Adrenal gland (tissue), 9 donors: ENCODE measurements at regions not wholly inside any gene's neighbourhood (a gene's known extent, or its start where the extent isn't known, plus 50 kb on each side); places are given as distances from the start of the nearest gene placed in this dataset.
A peak's percentile ranks its signal among the peaks of the same experiment; 100 is the strongest.

Source experiments
- DNase-seq, 7 donors: peaks; one replicate each; pipeline ENCODE4 v3.0.0-alpha.2; 2019 to 2020
- H3K27ac ChIP-seq, 5 donors: fragments of 200-600 bp; sonication (generic) in 4 of 5; 1 replicate in 3 of 5; 2 replicates in 2 of 5; pipeline versions ENCODE4 v1.5.1 to v1.8.0; 2016 to 2020; ENCODE audit warnings: mild to moderate bottlenecking in 1 of 5
- H3K27me3 ChIP-seq: fragments of 200-600 bp; 2 replicates; pipeline ENCODE4 v1.8.0; 2021
- H3K36me3 ChIP-seq, 2 donors: fragments of 200-600 bp; replicated peaks in 1 of 2; 1 replicate in 1 of 2; 2 replicates in 1 of 2; pipeline versions ENCODE4 v1.5.1 to v1.8.0; 2018 to 2022
- H3K4me1 ChIP-seq, 2 donors: fragments of 200-600 bp; replicated peaks in 1 of 2; 1 replicate in 1 of 2; 2 replicates in 1 of 2; pipeline versions ENCODE4 v1.5.1 to v1.8.0; 2018 to 2021
- H3K4me3 ChIP-seq, 4 donors: fragments of 200-600 bp; sonication (generic) in 3 of 4; one replicate each; pipeline ENCODE4 v1.5.1; 2016 to 2018
- H3K9me3 ChIP-seq, 3 donors: fragments of 200-600 bp; sonication (generic) in 1 of 3; replicated peaks in 1 of 3; 1 replicate in 2 of 3; 2 replicates in 1 of 3; pipeline versions ENCODE4 v1.5.1 to v1.8.0; 2016 to 2021
- POLR2A ChIP-seq, 2 donors: fragments of 450-650 bp; IDR thresholded peaks; one replicate each; pipeline ENCODE4 v1.6.1; 2017; ENCODE audit warnings: antibody characterized with exemption in 2 of 2, mild to moderate bottlenecking in 2 of 2, moderate library complexity in 1 of 2
- WGBS, 4 donors: extraction: QIAGEN DNeasy Blood & Tissue Kit in 2 of 4; methylation state at CpG; one replicate each; pipeline versions ENCODE4 v1.1.5 to v1.1.7; 2013 to 2017; 5-methylcytosine and 5-hydroxymethylcytosine counted together
- intact Hi-C, 2 donors: fragments of 100-400 bp; cut with DNase I; formaldehyde crosslinking; loops; one replicate each; pipeline versions ENCODE4 v1.14.1 to v1.15.0; 2022 to 2023
- TF ChIP-seq, protein P1 (sequence below), 6 experiments: fragments of 450-650 bp in 4 of 6; fragments of 200-600 bp in 2 of 6; sonication (generic) in 1 of 6; IDR thresholded peaks; 1 replicate in 5 of 6; 2 replicates in 1 of 6; pipeline versions ENCODE4 v1.5.1 to v1.8.0; 2016 to 2021; ENCODE audit warnings: antibody characterized with exemption in 6 of 6, mild to moderate bottlenecking in 2 of 6, moderate library complexity in 1 of 6
- donor health status: healthy with polysubstance abuse.
- donor health status: Bipolar disorder and iron deficiency.
- donor health status: DM: yes; HTN: yes; CAD: no.
- donor health status: DM: no; HTN: no; CAD: no.
- donor health status: DM: no; HTN: no; CAD: no.

DNA sequence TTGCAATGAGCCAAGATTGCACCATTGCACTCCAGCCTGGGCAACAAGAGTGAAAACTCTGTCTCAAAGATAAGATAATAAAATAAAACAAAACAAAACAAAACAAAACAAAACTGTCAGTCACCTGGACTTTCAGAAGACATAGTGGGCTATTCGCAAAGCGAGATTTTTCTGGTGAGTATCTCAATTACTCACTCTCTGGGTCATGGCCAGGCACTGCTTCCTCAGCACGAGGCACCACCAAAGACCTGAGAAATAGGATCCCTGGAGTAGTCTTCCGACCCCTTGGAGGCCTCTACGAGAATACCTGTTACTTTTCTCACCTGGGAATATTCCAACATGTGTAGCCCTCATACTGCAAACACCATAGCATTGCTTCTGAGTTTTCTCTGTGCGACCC lies 201.7 kb upstream of the ZNF618 start:
- no peak overlapping the region for H3K4me3 ChIP-seq
- DNase-seq, result peak in 4 of 7 donors; percentile 53 to 69 (median 66)
- H3K4me1 ChIP-seq, result peaks cover 0 to 16% of the 10 kb centered on the region in 2 donors
- no peaks in the 10 kb centered on the region for H3K9me3 ChIP-seq
- intact Hi-C loops, result no loop called here
- no peaks in the 10 kb centered on the region for H3K27me3 ChIP-seq
- no peaks in the 10 kb centered on the region for H3K36me3 ChIP-seq
- WGBS, 4 donors, result 38 to 54% (median 51%) methylated on average over 6 of the region's 6 CpGs
- TF ChIP-seq, protein P1, sequence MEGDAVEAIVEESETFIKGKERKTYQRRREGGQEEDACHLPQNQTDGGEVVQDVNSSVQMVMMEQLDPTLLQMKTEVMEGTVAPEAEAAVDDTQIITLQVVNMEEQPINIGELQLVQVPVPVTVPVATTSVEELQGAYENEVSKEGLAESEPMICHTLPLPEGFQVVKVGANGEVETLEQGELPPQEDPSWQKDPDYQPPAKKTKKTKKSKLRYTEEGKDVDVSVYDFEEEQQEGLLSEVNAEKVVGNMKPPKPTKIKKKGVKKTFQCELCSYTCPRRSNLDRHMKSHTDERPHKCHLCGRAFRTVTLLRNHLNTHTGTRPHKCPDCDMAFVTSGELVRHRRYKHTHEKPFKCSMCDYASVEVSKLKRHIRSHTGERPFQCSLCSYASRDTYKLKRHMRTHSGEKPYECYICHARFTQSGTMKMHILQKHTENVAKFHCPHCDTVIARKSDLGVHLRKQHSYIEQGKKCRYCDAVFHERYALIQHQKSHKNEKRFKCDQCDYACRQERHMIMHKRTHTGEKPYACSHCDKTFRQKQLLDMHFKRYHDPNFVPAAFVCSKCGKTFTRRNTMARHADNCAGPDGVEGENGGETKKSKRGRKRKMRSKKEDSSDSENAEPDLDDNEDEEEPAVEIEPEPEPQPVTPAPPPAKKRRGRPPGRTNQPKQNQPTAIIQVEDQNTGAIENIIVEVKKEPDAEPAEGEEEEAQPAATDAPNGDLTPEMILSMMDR (IDR thresholded peaks at IDR 0.05), result no peak
- TF ChIP-seq POLR2A (IDR thresholded peaks at IDR 0.05), result no peak
- peak overlapping the region in 4 of 5 donors; percentile 46 to 94 (median 74) for H3K27ac ChIP-seq

DNA sequence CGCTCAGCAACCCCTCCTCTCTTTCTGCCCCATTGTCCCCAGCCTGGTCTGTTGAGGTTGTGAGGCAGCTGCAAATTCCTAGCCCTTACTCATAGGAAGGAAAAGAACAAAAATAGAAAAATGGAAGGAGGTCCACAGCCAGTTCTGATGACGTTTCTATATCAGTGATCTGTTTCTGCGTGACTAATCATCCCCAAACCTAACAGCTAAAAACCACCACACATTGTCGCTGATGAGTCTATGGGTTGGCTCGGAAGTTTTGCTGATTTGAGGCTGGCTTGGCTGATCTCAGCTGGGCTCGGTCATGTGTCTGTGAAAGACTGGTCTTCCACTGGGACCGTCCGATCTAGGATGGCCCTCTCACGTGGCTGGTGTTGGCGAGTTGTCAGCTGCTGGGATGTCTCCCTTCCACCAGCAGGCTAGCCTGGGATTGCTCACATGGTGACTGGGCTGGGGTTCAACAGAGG lies 200.6 kb upstream of the ZNF618 start:
- H3K4me1 ChIP-seq, result peaks cover 9 to 16% of the 10 kb centered on the region in 2 donors

DNA sequence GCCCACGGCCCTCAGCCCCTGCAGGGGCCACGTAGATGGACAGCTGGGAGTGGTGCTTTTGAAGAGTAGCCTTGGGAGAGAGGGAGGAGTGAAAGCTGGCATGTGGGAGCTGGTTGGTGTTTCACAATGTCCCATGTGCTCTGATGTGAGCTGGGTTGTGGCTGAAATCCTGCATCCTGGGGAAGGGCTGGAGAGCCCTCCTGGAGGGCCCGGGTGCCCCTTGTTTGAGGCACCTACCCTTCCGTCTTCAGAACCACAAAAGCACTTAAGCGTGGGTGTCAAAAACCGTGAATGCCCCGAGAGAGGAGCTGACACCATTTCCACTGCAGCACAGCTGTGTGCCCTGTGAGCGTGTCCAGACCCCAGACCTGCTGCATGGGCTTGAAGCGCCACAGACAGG lies 199.1 kb upstream of the ZNF618 start:
- 44 to 55% (median 49%) methylated on average over 7 to 9 of the region's 9 CpGs for WGBS, 4 donors
- intact Hi-C loops, result no loop called here
- Histone ChIP-seq H3K27ac (peak overlapping the region in 4 of 5 donors; percentile 65 to 94 (median 74)), H3K27me3 (no peaks in the 10 kb centered on the region), H3K9me3 (no peaks in the 10 kb centered on the region), H3K4me3 (peak overlapping the region in 1 of 4 donors; percentile 23), H3K4me1 (peaks cover 11 to 16% of the 10 kb centered on the region in 2 donors), H3K36me3 (no peaks in the 10 kb centered on the region)
- peak in 1 of 2 donors; percentile 32 for TF ChIP-seq POLR2A (IDR thresholded peaks at IDR 0.05)
- TF ChIP-seq, protein P1 (IDR thresholded peaks at IDR 0.05), result no peak
- peak; percentile 50 to 78 (median 72) for DNase-seq

More for the DNA sequence above, 200.6 kb upstream of the ZNF618 start:
- TF ChIP-seq POLR2A (IDR thresholded peaks at IDR 0.05), result peak in 1 of 2 donors; percentile 64
- TF ChIP-seq, protein P1 (IDR thresholded peaks at IDR 0.05), result peak in 1 of 6 experiments; percentile 8
- WGBS, 4 donors, result 39 to 49% (median 41%) methylated on average over 10 of the region's 10 CpGs
- Histone ChIP-seq H3K9me3 (no peaks in the 10 kb centered on the region), H3K27me3 (no peaks in the 10 kb centered on the region), H3K27ac (peak overlapping the region in 4 of 5 donors; percentile 65 to 94 (median 74)), H3K36me3 (no peaks in the 10 kb centered on the region), H3K4me3 (no peak overlapping the region)
- peak; percentile 74 to 92 (median 87) for DNase-seq
- intact Hi-C loops, result no loop called here

DNA sequence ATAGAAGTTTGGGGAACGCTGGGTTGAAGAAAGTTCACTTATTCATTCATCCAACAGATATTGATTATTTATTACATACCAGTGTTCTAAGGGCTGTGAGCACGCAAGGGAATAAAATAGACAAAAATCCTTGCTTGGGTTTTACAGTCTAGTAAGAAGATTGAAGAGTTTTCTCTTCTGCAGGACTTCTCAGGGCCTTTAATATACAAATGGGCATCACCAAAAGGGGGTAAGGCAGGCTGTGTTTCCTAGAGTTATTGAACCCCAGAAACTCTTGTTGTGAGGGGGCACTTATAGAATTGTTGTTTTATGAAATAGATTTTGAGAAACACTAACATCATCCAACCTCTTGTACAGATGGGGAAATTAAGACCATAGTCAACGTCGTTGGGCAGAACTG lies 198.5 kb upstream of the ZNF618 start:
- WGBS, 4 donors, result 71 to 81% (median 79%) methylated on average over 4 of the region's 4 CpGs
- DNase-seq, result no peak
- H3K4me3 ChIP-seq, result no peak overlapping the region
- intact Hi-C loops, result no loop called here
- no peaks in the 10 kb centered on the region for H3K27me3 ChIP-seq
- no peaks in the 10 kb centered on the region for H3K36me3 ChIP-seq
- peak overlapping the region in 2 of 5 donors; percentile 84 to 94 for H3K27ac ChIP-seq
- no peaks in the 10 kb centered on the region for H3K9me3 ChIP-seq
- peaks cover 11 to 16% of the 10 kb centered on the region in 2 donors for H3K4me1 ChIP-seq
- TF ChIP-seq POLR2A (IDR thresholded peaks at IDR 0.05), result no peak
- TF ChIP-seq, protein P1 (IDR thresholded peaks at IDR 0.05), result no peak
